SJCRH30 (cell line): ENCODE measurements at regions not wholly inside any gene's neighbourhood (a gene's known extent, or its start where the extent isn't known, plus 50 kb on each side); places are given as distances from the start of the nearest gene placed in this dataset.

Experiments
- DNase-seq, 2 experiments: peaks; one replicate each; pipeline ENCODE4 v3.0.0-alpha.2; 2015 to 2020
- H3K27ac ChIP-seq: fragments of 250-450 bp; sonication (Bioruptor Pico); 2 replicates; pipeline ENCODE4 v1.5.1; 2020; ENCODE audit warnings: mild to moderate bottlenecking, moderate library complexity
- H3K27me3 ChIP-seq: fragments of 250-450 bp; sonication (Bioruptor Pico); 2 replicates; pipeline ENCODE4 v1.5.1; 2020; ENCODE audit warnings: mild to moderate bottlenecking, moderate library complexity
- H3K36me3 ChIP-seq: fragments of 250-450 bp; sonication (Bioruptor Pico); 2 replicates; pipeline ENCODE4 v1.5.1; 2020; ENCODE audit warnings: mild to moderate bottlenecking, moderate library complexity
- H3K4me1 ChIP-seq: fragments of 250-450 bp; sonication (Bioruptor Pico); 2 replicates; pipeline ENCODE4 v1.5.1; 2020; ENCODE audit warnings: mild to moderate bottlenecking, moderate library complexity
- H3K4me3 ChIP-seq: fragments of 250-450 bp; sonication (Bioruptor Pico); 2 replicates; pipeline ENCODE4 v1.5.1; 2020; ENCODE audit warnings: mild to moderate bottlenecking, moderate library complexity
- H3K9me3 ChIP-seq: fragments of 250-450 bp; sonication (Bioruptor Pico); replicated peaks from 2 replicates; pipeline ENCODE4 v1.5.1; 2020; ENCODE audit warnings: mild to moderate bottlenecking, moderate library complexity

- H3K36me3 ChIP-seq, result no peaks in the 10 kb centered on the region
- H3K9me3 ChIP-seq, result no peaks in the 10 kb centered on the region
- peaks cover 18% of the 10 kb centered on the region for H3K4me1 ChIP-seq
- H3K4me3 ChIP-seq, result no peak overlapping the region
- H3K27ac ChIP-seq, result no peak overlapping the region
- DNase-seq, result peak; percentile 15 to 29
- no peaks in the 10 kb centered on the region for H3K27me3 ChIP-seq
Observed at GRCh38 chr15:39430389-39430788, 150.5 kb upstream of the THBS1 start.

DNA sequence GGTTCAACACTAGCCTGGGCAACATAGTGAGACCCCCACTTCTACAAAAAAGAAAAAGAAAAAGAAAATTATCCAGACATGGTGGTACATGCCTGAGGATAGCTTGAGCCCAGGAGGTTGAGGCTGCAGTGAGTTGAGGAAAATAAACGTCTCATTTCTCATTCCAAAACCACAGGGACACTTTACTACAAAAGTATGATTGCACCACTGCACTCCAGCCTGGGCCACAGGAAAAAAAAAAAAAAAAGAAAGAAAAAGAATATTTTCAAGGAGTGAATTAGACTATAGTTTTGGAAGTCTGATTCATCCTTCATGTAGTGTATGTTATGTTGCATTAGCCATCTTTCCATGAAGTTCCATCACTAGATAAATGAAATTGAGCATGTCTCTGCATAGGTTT, 149.5 kb upstream of the THBS1 start:
- no peak for DNase-seq

GRCh38 chr15:39432026-39432425, 148.9 kb upstream of the THBS1 start:
- no peak for DNase-seq
- Histone ChIP-seq H3K4me1 (peaks cover 13% of the 10 kb centered on the region), H3K36me3 (no peaks in the 10 kb centered on the region), H3K4me3 (no peak overlapping the region), H3K27me3 (no peaks in the 10 kb centered on the region), H3K9me3 (no peaks in the 10 kb centered on the region), H3K27ac (no peak overlapping the region)

More for the DNA sequence above, 149.5 kb upstream of the THBS1 start:
- Histone ChIP-seq H3K9me3 (no peaks in the 10 kb centered on the region), H3K27ac (no peak overlapping the region), H3K27me3 (no peaks in the 10 kb centered on the region), H3K36me3 (no peaks in the 10 kb centered on the region), H3K4me1 (peaks cover 18% of the 10 kb centered on the region), H3K4me3 (no peak overlapping the region)

DNA sequence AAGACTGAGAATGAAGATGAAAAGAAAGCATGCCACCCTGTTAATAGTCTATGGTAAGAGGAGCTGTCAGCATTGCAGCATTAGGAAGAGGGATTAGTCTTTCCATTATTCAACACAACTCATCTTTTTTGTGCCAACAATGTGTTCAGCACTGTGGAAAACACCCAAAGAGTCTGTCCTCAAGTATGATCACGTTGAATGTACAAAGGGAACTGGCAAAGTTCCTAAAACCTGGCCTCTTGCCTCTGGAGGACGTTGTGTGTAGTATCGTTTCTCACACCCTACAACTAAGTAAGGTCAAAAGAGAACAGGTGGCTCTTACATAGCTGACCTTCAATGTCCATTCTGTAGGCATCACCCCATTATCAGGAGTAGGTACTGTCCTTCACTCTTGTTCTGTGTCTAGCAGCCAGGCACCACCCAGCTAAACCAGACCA, 147.9 kb upstream of the THBS1 start:
- H3K4me1 ChIP-seq, result peaks cover 6% of the 10 kb centered on the region
- H3K27me3 ChIP-seq, result no peaks in the 10 kb centered on the region
- no peaks in the 10 kb centered on the region for H3K9me3 ChIP-seq
- no peak overlapping the region for H3K27ac ChIP-seq
- no peaks in the 10 kb centered on the region for H3K36me3 ChIP-seq
- H3K4me3 ChIP-seq, result no peak overlapping the region
- no peak for DNase-seq

GRCh38 chr15:39433376-39433775, 147.5 kb upstream of the THBS1 start:
- Histone ChIP-seq H3K4me3 (no peak overlapping the region), H3K9me3 (no peaks in the 10 kb centered on the region), H3K36me3 (no peaks in the 10 kb centered on the region), H3K4me1 (peaks cover 5% of the 10 kb centered on the region), H3K27ac (no peak overlapping the region), H3K27me3 (no peaks in the 10 kb centered on the region)
- DNase-seq, result no peak

DNA sequence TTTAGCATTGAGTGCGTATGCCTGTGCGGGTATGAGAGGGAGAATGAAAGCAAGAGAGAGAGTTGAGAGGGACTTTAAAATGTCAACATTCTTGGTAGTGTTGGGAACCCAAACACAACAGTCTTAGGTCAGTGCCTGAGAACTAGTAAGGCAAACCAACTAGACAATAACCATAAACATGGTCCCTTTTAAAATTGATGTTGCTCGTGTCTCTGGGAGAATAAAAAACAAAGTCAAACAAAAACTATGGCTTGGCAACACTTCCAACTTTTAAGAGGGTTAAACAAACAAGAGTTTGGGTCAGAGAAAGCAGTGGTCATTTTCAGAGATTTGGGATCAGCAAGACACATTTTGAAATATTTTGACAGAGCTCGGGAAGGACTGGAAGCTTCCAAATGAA, 146.7 kb upstream of the THBS1 start:
- H3K27me3 ChIP-seq, result no peaks in the 10 kb centered on the region
- H3K36me3 ChIP-seq, result no peaks in the 10 kb centered on the region
- H3K9me3 ChIP-seq, result no peaks in the 10 kb centered on the region
- no peak overlapping the region for H3K4me3 ChIP-seq
- no peak overlapping the region for H3K27ac ChIP-seq
- peaks cover 5% of the 10 kb centered on the region for H3K4me1 ChIP-seq
- DNase-seq, result no peak

DNA sequence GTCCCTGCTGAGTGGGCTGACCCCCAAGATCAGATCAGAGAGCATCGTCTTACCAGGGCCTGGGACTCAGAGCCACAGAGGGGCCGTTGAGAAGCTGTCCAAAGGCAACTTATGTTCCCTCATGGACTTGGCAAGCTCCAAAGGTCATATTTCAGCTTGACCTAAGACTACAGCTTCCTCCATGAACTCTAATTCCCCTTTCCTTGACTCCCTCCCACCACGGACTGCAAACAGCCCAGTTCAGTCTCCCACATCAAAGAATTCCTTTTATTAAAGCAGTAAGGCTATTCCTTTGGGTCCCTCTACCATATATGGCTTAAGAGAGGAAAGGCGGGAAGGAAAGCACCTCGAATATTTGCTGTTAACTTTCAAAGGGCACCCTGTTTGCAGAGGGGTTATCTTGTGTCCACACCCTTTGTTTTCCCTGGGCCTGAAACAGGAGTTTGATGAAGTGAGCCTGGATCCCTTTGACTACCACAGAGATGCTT, 146.1 kb upstream of the THBS1 start:
- no peaks in the 10 kb centered on the region for H3K9me3 ChIP-seq
- H3K4me1 ChIP-seq, result peaks cover 5% of the 10 kb centered on the region
- no peak overlapping the region for H3K4me3 ChIP-seq
- DNase-seq, result no peak
- H3K27me3 ChIP-seq, result no peaks in the 10 kb centered on the region
- H3K27ac ChIP-seq, result no peak overlapping the region
- no peaks in the 10 kb centered on the region for H3K36me3 ChIP-seq

- no peaks in the 10 kb centered on the region for H3K9me3 ChIP-seq
- H3K27me3 ChIP-seq, result no peaks in the 10 kb centered on the region
- no peak overlapping the region for H3K4me3 ChIP-seq
- peaks cover under 1% of the 10 kb centered on the region; the same call in 1 of the 2 replicates for H3K4me1 ChIP-seq
- no peak overlapping the region for H3K27ac ChIP-seq
- no peaks in the 10 kb centered on the region for H3K36me3 ChIP-seq
- no peak for DNase-seq
Observed at GRCh38 chr15:39435244-39435643, 145.6 kb upstream of the THBS1 start.

GRCh38 chr15:39438260-39438659, 142.6 kb upstream of the THBS1 start:
- DNase-seq, result no peak
- H3K27me3 ChIP-seq, result no peaks in the 10 kb centered on the region
- H3K9me3 ChIP-seq, result no peaks in the 10 kb centered on the region
- H3K4me1 ChIP-seq, result no peaks in the 10 kb centered on the region
- H3K27ac ChIP-seq, result no peak overlapping the region
- H3K4me3 ChIP-seq, result no peak overlapping the region
- H3K36me3 ChIP-seq, result no peaks in the 10 kb centered on the region

DNA sequence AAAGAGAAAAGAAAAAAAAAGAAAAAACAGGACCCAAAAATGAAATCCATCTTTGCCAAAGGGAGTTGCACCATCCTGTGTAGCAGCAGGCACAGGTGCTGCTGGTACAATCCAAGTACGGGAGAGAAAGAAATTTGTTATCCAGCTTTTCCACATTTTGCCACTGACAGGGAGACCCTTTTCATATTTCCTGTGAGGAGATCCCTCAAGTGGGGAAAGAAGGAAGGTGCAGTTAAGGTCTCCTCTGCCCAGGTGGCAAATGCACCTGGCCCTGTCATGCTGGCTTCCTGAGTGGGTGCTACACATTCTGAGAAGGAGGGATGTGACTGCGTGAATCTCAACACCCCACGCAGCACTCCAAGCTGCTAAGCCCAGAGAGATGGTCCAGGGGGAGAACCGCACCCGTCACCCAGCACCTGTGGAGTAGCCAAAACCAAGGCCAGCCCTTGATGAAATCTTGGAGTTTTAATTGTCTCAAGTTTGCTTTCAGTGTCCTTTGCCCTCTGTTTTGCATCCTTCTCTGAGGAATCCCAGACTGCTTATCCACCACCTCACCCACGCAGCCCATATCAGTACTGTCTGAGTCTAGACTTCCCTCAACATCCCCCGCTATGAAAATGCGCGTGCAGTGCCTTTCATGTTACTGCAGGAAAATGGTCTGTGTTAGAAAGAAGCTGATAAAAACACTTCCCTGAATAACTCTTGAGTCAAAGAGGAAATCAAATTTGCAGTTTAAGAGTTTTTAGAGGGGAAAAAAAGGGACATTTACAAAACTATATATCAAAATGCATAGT, 141.9 kb upstream of the THBS1 start:
- no peaks in the 10 kb centered on the region for H3K4me1 ChIP-seq
- H3K27ac ChIP-seq, result no peak overlapping the region
- H3K27me3 ChIP-seq, result no peaks in the 10 kb centered on the region
- H3K9me3 ChIP-seq, result 0 out of 2 replicates have a peak, but pooled peaks cover 3% of the 10 kb centered on the region
- DNase-seq, result no peak
- H3K36me3 ChIP-seq, result no peaks in the 10 kb centered on the region
- no peak overlapping the region for H3K4me3 ChIP-seq

- H3K4me3 ChIP-seq, result no peak overlapping the region
- DNase-seq, result no peak
- no peaks in the 10 kb centered on the region for H3K27me3 ChIP-seq
- H3K4me1 ChIP-seq, result no peaks in the 10 kb centered on the region
- no peaks in the 10 kb centered on the region for H3K36me3 ChIP-seq
- H3K27ac ChIP-seq, result no peak overlapping the region
- 0 out of 2 replicates have a peak, but pooled peaks cover 3% of the 10 kb centered on the region for H3K9me3 ChIP-seq
Observed at GRCh38 chr15:39442898-39443297, 138.0 kb upstream of the THBS1 start.

- Histone ChIP-seq H3K36me3 (no peaks in the 10 kb centered on the region), H3K27me3 (no peaks in the 10 kb centered on the region), H3K27ac (no peak overlapping the region), H3K9me3 (0 out of 2 replicates have a peak, but pooled peaks cover 3% of the 10 kb centered on the region), H3K4me3 (no peak overlapping the region), H3K4me1 (no peaks in the 10 kb centered on the region)
- DNase-seq, result no peak
Observed at GRCh38 chr15:39443659-39444219, 137.1 kb upstream of the THBS1 start.

- H3K4me3 ChIP-seq, result no peak overlapping the region
- DNase-seq, result no peak
- no peak overlapping the region for H3K27ac ChIP-seq
Observed at GRCh38 chr15:39444735-39445470, 136.0 kb upstream of the THBS1 start.

GRCh38 chr15:39445931-39446330, 134.9 kb upstream of the THBS1 start:
- Histone ChIP-seq H3K36me3 (no peaks in the 10 kb centered on the region), H3K4me1 (no peaks in the 10 kb centered on the region), H3K27ac (no peak overlapping the region), H3K9me3 (0 out of 2 replicates have a peak, but pooled peaks cover 3% of the 10 kb centered on the region), H3K4me3 (no peak overlapping the region), H3K27me3 (no peaks in the 10 kb centered on the region)
- no peak for DNase-seq

More at GRCh38 chr15:39444735-39445470, 136.0 kb upstream of the THBS1 start:
- 0 out of 2 replicates have a peak, but pooled peaks cover 3% of the 10 kb centered on the region for H3K9me3 ChIP-seq
- no peaks in the 10 kb centered on the region for H3K4me1 ChIP-seq
- H3K36me3 ChIP-seq, result no peaks in the 10 kb centered on the region
- H3K27me3 ChIP-seq, result no peaks in the 10 kb centered on the region

GRCh38 chr15:39447346-39447745, 133.5 kb upstream of the THBS1 start:
- DNase-seq, result no peak
- no peaks in the 10 kb centered on the region for H3K4me1 ChIP-seq
- no peaks in the 10 kb centered on the region for H3K27me3 ChIP-seq
- H3K27ac ChIP-seq, result no peak overlapping the region
- no peaks in the 10 kb centered on the region for H3K36me3 ChIP-seq
- H3K9me3 ChIP-seq, result 0 out of 2 replicates have a peak, but pooled peaks cover 3% of the 10 kb centered on the region
- no peak overlapping the region for H3K4me3 ChIP-seq
